ENCODE measurements at regions not wholly inside any gene's neighbourhood (a gene's known extent, or its start where the extent isn't known, plus 50 kb on each side); places are given as distances from the start of the nearest gene placed in this dataset.
"Not testable (repeated sequence)": the region's sequence is repeated elsewhere in the genome, so short reads cannot be mapped to it uniquely, and the experiment has no call there.

DNA sequence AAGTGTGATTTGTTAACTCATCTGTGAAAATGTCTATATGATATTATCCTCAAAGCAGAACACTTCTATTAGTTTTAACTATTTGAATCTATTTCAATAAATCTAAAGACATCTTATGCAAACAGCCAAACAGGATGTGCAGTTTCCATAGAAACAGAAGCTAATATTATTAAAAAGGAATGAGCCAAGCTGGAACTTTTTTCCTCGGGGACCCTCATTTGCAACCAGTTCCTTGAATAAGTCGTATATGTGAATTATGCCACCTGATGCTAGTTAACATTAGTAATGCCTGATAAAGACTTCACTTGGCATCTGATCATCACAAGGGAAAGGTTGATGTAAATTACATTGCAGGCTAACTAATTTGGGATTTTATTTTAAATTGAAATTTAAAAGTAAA lies 216.9 kb upstream of the SMLR1 start:
- H3K9me3 Mint-ChIP-seq = peaks cover 3% of the 10 kb centered on the region
- DNase-seq = no peak

GRCh38 chr6:130611366-130611765 lies 215.8 kb upstream of the SMLR1 start:
- DNase-seq = no peak
- Mint-ChIP-seq H3K27me3 (no peaks in the 10 kb centered on the region), H3K36me3 (ENCODE audit: low read depth) (no peaks in the 10 kb centered on the region), H3K4me3 (no peak overlapping the region), H3K9me3 (peaks cover 3% of the 10 kb centered on the region), H3K4me1 (ENCODE audit: low read depth) (peaks cover 6% of the 10 kb centered on the region), H3K27ac (no peak overlapping the region)

More for the DNA sequence above, 216.9 kb upstream of the SMLR1 start:
- Mint-ChIP-seq H3K36me3 (ENCODE audit: low read depth) (no peaks in the 10 kb centered on the region), H3K27me3 (no peaks in the 10 kb centered on the region), H3K4me3 (no peak overlapping the region), H3K27ac (no peak overlapping the region), H3K4me1 (ENCODE audit: low read depth) (peaks cover 6% of the 10 kb centered on the region)

DNA sequence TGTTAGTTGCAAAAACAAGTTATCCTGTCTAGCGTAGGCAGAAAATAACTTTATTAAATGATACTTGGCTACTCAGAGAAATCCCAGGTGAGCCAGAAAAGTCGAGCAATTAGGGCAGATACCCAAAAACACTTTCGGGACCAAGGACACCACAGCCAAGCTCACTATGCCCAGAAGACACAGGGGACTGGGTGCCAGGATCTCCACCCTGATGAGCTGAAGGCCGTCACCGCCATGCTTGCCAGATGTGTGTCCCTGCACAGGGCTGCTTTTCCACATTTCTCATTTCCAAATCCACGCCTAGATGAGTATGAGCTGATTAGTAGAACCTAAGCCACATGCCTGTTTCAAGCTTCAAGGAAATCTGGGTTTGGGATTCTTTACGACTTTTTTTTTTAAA lies 214.0 kb upstream of the SMLR1 start:
- Mint-ChIP-seq H3K27ac (no peak overlapping the region), H3K27me3 (no peaks in the 10 kb centered on the region), H3K4me3 (no peak overlapping the region), H3K9me3 (no peaks in the 10 kb centered on the region), H3K36me3 (ENCODE audit: low read depth) (no peaks in the 10 kb centered on the region), H3K4me1 (ENCODE audit: low read depth) (peaks cover 9% of the 10 kb centered on the region)
- no peak for DNase-seq

GRCh38 chr6:130615816-130616215 lies 211.4 kb upstream of the SMLR1 start:
- Mint-ChIP-seq H3K4me3 (no peak overlapping the region), H3K9me3 (no peaks in the 10 kb centered on the region), H3K36me3 (ENCODE audit: low read depth) (no peaks in the 10 kb centered on the region), H3K4me1 (ENCODE audit: low read depth) (peaks cover 18% of the 10 kb centered on the region), H3K27me3 (no peaks in the 10 kb centered on the region), H3K27ac (no peak overlapping the region)
- no peak for DNase-seq

DNA sequence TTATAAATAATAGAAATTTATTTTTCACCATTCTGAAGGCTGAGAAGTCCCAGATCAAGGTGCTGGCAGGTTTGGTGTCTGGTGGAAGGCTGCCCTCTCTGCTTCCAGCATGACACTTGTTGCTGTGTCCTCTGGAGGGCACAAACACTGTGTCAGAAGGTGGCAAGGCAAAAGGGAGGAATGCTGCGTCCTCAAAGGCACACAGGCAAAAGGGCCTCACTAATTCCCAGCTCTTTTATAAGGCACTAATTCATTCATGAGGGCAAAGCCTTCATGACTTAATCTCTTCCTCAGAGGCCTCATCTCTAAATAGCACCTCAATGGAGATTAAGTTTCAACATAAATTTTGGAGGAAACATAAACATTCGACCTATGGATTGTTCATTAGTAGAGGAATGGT lies 209.5 kb upstream of the SMLR1 start:
- H3K9me3 Mint-ChIP-seq = no peaks in the 10 kb centered on the region
- no peaks in the 10 kb centered on the region for H3K27me3 Mint-ChIP-seq
- H3K36me3 Mint-ChIP-seq (ENCODE audit: low read depth) = no peaks in the 10 kb centered on the region
- DNase-seq = no peak
- no peak overlapping the region for H3K4me3 Mint-ChIP-seq
- no peak overlapping the region for H3K27ac Mint-ChIP-seq
- peaks cover 25% of the 10 kb centered on the region for H3K4me1 Mint-ChIP-seq (ENCODE audit: low read depth)

GRCh38 chr6:130618806-130619205 lies 208.4 kb upstream of the SMLR1 start:
- peaks cover 37% of the 10 kb centered on the region for H3K4me1 Mint-ChIP-seq (ENCODE audit: low read depth)
- DNase-seq; H3K36me3 Mint-ChIP-seq (ENCODE audit: low read depth); H3K4me3 Mint-ChIP-seq; H3K9me3 Mint-ChIP-seq; H3K27ac Mint-ChIP-seq; H3K27me3 Mint-ChIP-seq: not testable (repeated sequence)

GRCh38 chr6:130620338-130620781 lies 206.8 kb upstream of the SMLR1 start:
- no peak overlapping the region for H3K4me3 Mint-ChIP-seq
- no peak for DNase-seq
- no peaks in the 10 kb centered on the region for H3K36me3 Mint-ChIP-seq (ENCODE audit: low read depth)
- H3K27ac Mint-ChIP-seq = no peak overlapping the region
- H3K9me3 Mint-ChIP-seq = peaks cover 8% of the 10 kb centered on the region
- peaks cover 46% of the 10 kb centered on the region for H3K4me1 Mint-ChIP-seq (ENCODE audit: low read depth)
- H3K27me3 Mint-ChIP-seq = no peaks in the 10 kb centered on the region

DNA sequence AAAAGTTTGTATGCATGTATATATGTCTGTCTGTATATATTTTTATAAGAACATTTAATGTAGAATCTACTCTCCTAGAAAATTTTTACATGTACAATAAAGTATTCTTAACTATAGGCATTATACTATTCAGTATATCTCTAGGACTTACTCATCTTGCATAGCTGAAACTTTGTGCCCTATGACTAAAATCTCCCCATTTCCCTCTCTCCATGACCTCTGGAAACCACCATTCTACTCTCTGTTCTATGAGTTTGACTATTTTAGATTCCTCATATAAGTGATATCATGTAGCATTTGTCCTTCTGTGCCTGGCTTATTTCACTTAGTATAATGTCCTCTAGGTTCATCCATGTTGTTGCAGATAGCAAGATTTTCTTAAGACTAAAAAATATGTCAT lies 205.1 kb upstream of the SMLR1 start:
- H3K27ac Mint-ChIP-seq = peak overlapping the region; percentile 24
- H3K4me3 Mint-ChIP-seq = no peak overlapping the region
- H3K4me1 Mint-ChIP-seq (ENCODE audit: low read depth) = peaks cover 54% of the 10 kb centered on the region

GRCh38 chr6:130624046-130624445 lies 203.2 kb upstream of the SMLR1 start:
- H3K27ac Mint-ChIP-seq = no peak overlapping the region
- peaks cover 61% of the 10 kb centered on the region for H3K4me1 Mint-ChIP-seq (ENCODE audit: low read depth)
- H3K27me3 Mint-ChIP-seq = no peaks in the 10 kb centered on the region
- DNase-seq = no peak
- no peak overlapping the region for H3K4me3 Mint-ChIP-seq
- H3K9me3 Mint-ChIP-seq = peaks cover 8% of the 10 kb centered on the region
- H3K36me3 Mint-ChIP-seq (ENCODE audit: low read depth) = no peaks in the 10 kb centered on the region

More for the DNA sequence above, 205.1 kb upstream of the SMLR1 start:
- no peak for DNase-seq
- Mint-ChIP-seq H3K9me3 (peaks cover 8% of the 10 kb centered on the region), H3K27me3 (no peaks in the 10 kb centered on the region), H3K36me3 (ENCODE audit: low read depth) (no peaks in the 10 kb centered on the region)

GRCh38 chr6:130625825-130626527 lies 201.2 kb upstream of the SMLR1 start:
- Mint-ChIP-seq H3K27me3 (no peaks in the 10 kb centered on the region), H3K4me1 (ENCODE audit: low read depth) (peaks cover 56% of the 10 kb centered on the region), H3K4me3 (peak overlapping the region; percentile 23), H3K36me3 (ENCODE audit: low read depth) (no peaks in the 10 kb centered on the region), H3K27ac (peak overlapping the region; percentile 89), H3K9me3 (peaks cover 8% of the 10 kb centered on the region)
- no peak for DNase-seq

DNA sequence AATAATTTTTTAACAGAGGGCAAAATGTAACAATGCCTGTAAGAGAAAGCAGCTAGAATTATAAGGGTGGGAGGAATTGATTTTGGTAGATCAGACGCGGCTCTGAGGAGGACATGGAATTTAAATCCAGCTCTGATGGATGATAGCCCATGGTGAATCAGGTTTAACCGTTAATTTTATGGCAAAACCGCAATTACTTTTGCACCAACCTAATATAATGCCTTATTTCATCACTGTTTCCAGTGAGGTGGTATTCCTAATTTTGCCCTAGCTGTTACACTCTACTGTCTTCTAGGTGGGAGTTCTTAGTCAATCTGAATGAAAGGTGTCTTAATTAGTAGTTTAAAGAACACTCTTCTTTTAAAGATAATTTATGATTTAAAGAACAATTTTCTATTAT lies 198.3 kb upstream of the SMLR1 start:
- H3K9me3 Mint-ChIP-seq = no peaks in the 10 kb centered on the region
- no peak overlapping the region for H3K4me3 Mint-ChIP-seq
- H3K27ac Mint-ChIP-seq = no peak overlapping the region
- peaks cover 34% of the 10 kb centered on the region for H3K4me1 Mint-ChIP-seq (ENCODE audit: low read depth)
- H3K27me3 Mint-ChIP-seq = no peaks in the 10 kb centered on the region
- H3K36me3 Mint-ChIP-seq (ENCODE audit: low read depth) = no peaks in the 10 kb centered on the region
- DNase-seq = no peak

- Mint-ChIP-seq H3K36me3 (ENCODE audit: low read depth) (no peaks in the 10 kb centered on the region), H3K9me3 (no peaks in the 10 kb centered on the region), H3K27me3 (no peaks in the 10 kb centered on the region), H3K4me3 (no peak overlapping the region), H3K27ac (peak overlapping the region; percentile 24), H3K4me1 (ENCODE audit: low read depth) (peaks cover 27% of the 10 kb centered on the region)
- no peak for DNase-seq
Observed at GRCh38 chr6:130629640-130630039, 197.6 kb upstream of the SMLR1 start.

DNA sequence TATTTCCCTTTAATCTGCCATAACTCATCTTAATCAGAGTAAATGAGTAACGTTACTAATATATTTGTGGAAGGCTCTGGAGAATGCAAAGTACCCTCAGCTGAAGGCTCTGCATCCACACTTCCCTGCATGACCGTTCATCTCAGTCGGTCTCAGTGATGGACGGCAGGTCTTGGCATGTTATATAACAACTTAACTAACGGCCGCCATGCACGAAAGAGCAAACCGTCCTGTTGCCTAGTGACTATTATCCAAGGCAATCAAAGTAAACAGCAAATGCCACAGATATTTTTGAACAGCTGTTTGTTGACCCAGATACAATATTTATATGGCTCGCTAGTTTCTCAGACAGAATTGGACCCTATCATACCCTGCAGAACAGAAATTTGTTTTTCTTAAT lies 194.9 kb upstream of the SMLR1 start:
- peaks cover 15% of the 10 kb centered on the region for H3K4me1 Mint-ChIP-seq (ENCODE audit: low read depth)
- no peaks in the 10 kb centered on the region for H3K27me3 Mint-ChIP-seq
- H3K9me3 Mint-ChIP-seq = peaks cover 8% of the 10 kb centered on the region
- no peak overlapping the region for H3K4me3 Mint-ChIP-seq
- no peaks in the 10 kb centered on the region for H3K36me3 Mint-ChIP-seq (ENCODE audit: low read depth)
- no peak overlapping the region for H3K27ac Mint-ChIP-seq
- DNase-seq = no peak

DNA sequence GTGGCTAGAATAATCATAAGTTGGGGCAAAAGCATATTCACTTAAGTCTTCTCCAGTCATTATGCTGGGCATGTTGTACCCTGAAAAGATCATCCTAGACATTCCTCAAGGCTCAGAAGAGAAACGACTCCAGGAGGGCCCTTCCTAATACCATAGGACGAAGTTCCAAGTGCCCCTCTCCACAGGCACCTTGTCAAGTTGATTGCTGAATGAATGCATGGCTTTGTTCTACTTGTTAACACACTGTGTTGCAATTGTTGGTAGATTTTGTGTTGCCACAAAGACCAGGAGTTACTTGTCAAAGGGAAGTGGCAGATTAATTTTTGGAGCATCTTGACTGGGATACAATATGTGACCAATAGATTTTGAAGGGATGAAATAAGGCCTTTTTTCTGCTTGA lies 194.3 kb upstream of the SMLR1 start:
- Mint-ChIP-seq H3K36me3 (ENCODE audit: low read depth) (no peaks in the 10 kb centered on the region), H3K4me3 (no peak overlapping the region), H3K27me3 (no peaks in the 10 kb centered on the region), H3K27ac (no peak overlapping the region), H3K4me1 (ENCODE audit: low read depth) (peaks cover 15% of the 10 kb centered on the region), H3K9me3 (peaks cover 11% of the 10 kb centered on the region)
- DNase-seq = no peak

- Mint-ChIP-seq H3K9me3 (peaks cover 37% of the 10 kb centered on the region), H3K4me1 (ENCODE audit: low read depth) (peaks cover 3% of the 10 kb centered on the region), H3K4me3 (no peak overlapping the region), H3K27ac (no peak overlapping the region), H3K27me3 (no peaks in the 10 kb centered on the region), H3K36me3 (ENCODE audit: low read depth) (no peaks in the 10 kb centered on the region)
- DNase-seq = no peak
Observed at GRCh38 chr6:130643361-130643760, 183.8 kb upstream of the SMLR1 start.

- Mint-ChIP-seq H3K9me3 (peaks cover 32% of the 10 kb centered on the region), H3K4me3 (no peak overlapping the region), H3K4me1 (ENCODE audit: low read depth) (peaks cover 3% of the 10 kb centered on the region), H3K27ac (no peak overlapping the region), H3K36me3 (ENCODE audit: low read depth) (no peaks in the 10 kb centered on the region), H3K27me3 (no peaks in the 10 kb centered on the region)
- no peak for DNase-seq
Observed at GRCh38 chr6:130644175-130644574, 183.0 kb upstream of the SMLR1 start.

All from activated T-cell treated with anti-CD3 and anti-CD28 coated beads, Interleukin-2, amount 50 U/mL, for 24 hours (primary cell).